GM21528 (cell line): ENCODE measurements at regions not wholly inside any gene's neighbourhood (a gene's known extent, or its start where the extent isn't known, plus 50 kb on each side); places are given as distances from the start of the nearest gene placed in this dataset.

Source experiments
- ATAC-seq: cut with Tn5 transposase; IDR thresholded peaks from one replicate; pipeline ENCODE4 v1.9.1; 2021; ENCODE audit warnings: mild to moderate bottlenecking, moderate library complexity; ENCODE audit not compliant: unreplicated experiment, low FRiP score

DNA sequence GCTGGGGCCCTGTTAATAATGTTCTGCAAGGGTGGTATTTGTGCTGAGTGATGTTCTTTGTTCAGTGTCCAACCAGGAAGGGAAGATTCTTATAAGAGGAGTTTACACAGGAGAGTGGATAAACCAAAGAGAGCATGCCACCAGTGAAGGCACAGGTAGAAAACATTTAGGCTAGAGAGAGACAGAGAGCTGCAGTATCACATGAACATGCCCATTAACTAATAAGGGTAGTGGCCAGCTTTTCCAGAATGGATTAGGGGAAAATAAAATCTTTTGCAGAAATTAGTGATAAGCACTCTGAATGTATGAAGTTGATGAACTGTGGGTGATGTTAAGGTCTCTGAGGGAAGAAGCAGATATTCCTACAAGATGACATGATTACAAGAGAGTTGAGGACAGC lies 54.1 kb upstream of the PRLR start:
- ATAC-seq, result no peak

DNA sequence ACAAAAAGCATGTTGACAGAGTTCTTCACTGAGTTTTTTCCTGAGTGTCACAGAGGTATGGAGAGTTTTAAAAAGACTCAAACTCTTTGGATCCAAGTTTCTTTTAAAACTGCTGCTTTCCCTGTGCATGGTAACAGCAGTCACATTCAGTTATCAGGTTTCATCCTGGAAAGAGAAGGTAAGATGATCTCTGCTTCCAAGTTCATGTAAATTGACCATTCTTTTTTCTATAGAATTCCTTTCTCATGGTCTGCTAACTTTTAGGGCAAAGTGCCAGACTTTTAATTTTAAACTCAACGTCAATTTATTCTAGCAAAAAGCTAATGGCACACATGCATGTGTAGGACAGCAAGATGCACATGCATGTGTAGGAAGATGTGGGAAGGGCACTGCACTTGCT lies 52.5 kb upstream of the PRLR start:
- no peak for ATAC-seq

- ATAC-seq, result no peak
These were observed 51.3 kb upstream of the PRLR start for GRCh38 chr5:35281613-35282012.
